ENCODE measurements at regions not wholly inside any gene's neighbourhood (a gene's known extent, or its start where the extent isn't known, plus 50 kb on each side); places are given as distances from the start of the nearest gene placed in this dataset.
"Not testable (repeated sequence)": the region's sequence is repeated elsewhere in the genome, so short reads cannot be mapped to it uniquely, and the experiment has no call there.

DNA sequence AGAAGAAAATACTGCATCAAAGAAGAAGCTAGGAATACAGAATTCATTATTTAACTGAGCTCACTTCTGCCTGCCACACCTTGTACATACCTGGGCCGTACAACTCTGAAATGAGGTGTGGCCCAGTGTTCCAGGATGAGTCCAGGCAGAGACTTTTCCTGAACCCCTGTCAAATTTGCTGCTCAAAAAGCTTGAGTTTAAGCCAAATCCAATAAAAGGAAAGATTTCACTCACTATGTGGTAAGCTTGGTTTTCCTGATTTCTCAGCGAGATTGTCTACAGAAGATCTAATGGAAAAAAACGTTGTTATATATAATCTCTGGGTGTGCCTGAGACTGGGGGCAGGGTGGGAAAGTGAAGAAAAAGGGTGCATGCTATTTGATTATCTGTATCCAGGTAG is 72.1 kb upstream of the EGFR start:
- H3K27ac ChIP-seq (ENCODE audit: low read depth, low read length), result no peak overlapping the region
- H2AFZ ChIP-seq (ENCODE audit: low read depth, low read length, severe bottlenecking), result no peak overlapping the region
- no peaks in the 10 kb centered on the region for H3K9me3 ChIP-seq (ENCODE audit: insufficient read depth, low read length)
- H4K20me1 ChIP-seq (ENCODE audit: low read depth, low read length), result no peaks in the 10 kb centered on the region
- no peaks in the 10 kb centered on the region for H3K79me2 ChIP-seq (ENCODE audit: insufficient read depth, low read length)
- H3F3A ChIP-seq (ENCODE audit: insufficient read depth), result no peaks in the 10 kb centered on the region
- H3K4me3 ChIP-seq (ENCODE audit: insufficient read depth, low read length, poor library complexity, severe bottlenecking), result no peak overlapping the region
- TF ChIP-seq, protein P1, sequence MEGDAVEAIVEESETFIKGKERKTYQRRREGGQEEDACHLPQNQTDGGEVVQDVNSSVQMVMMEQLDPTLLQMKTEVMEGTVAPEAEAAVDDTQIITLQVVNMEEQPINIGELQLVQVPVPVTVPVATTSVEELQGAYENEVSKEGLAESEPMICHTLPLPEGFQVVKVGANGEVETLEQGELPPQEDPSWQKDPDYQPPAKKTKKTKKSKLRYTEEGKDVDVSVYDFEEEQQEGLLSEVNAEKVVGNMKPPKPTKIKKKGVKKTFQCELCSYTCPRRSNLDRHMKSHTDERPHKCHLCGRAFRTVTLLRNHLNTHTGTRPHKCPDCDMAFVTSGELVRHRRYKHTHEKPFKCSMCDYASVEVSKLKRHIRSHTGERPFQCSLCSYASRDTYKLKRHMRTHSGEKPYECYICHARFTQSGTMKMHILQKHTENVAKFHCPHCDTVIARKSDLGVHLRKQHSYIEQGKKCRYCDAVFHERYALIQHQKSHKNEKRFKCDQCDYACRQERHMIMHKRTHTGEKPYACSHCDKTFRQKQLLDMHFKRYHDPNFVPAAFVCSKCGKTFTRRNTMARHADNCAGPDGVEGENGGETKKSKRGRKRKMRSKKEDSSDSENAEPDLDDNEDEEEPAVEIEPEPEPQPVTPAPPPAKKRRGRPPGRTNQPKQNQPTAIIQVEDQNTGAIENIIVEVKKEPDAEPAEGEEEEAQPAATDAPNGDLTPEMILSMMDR (IDR thresholded peaks at IDR 0.05; ENCODE audit: insufficient read depth, low read length, poor library complexity, severe bottlenecking), result no peak
- no peak for TF ChIP-seq EZH2phosphoT487 (conservative IDR thresholded peaks at IDR 0.05; ENCODE audit: low read length)
- H3K4me2 ChIP-seq (ENCODE audit: low read depth, low read length, poor library complexity, severe bottlenecking), result no peak overlapping the region
- H3K27me3 ChIP-seq (ENCODE audit: low read length), result no peaks in the 10 kb centered on the region
- no peaks in the 10 kb centered on the region for H3K36me3 ChIP-seq (ENCODE audit: low read length)
- no peak overlapping the region for H3K9ac ChIP-seq (ENCODE audit: low read length)
- no peaks in the 10 kb centered on the region for H3K9me2 ChIP-seq (replicated peaks; ENCODE audit: insufficient read depth, low read length)

DNA sequence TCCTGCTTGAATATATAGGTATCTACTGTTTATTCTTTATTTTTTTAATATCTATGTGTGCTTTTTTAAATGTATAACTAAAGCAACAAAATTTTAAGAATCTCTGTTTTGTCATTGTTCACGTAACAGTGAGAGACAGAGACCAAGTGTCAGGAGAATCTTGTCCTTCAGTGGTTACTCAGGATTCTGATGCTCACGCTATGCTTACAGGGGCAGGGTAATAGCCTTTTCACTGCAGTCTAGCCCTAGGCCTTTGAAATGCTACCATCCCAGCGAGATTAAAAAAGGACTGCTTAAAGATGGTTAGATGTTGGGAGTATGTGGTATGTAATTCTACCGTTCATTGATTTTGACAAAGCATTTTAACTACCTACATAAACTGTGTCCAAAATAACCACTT is 71.6 kb upstream of the EGFR start:
- TF ChIP-seq EZH2phosphoT487 (conservative IDR thresholded peaks at IDR 0.05; ENCODE audit: low read length), result no peak
- TF ChIP-seq, protein P1 (IDR thresholded peaks at IDR 0.05; ENCODE audit: insufficient read depth, low read length, poor library complexity, severe bottlenecking), result no peak
- Histone ChIP-seq H2AFZ (ENCODE audit: low read depth, low read length, severe bottlenecking) (no peak overlapping the region), H3K9ac (ENCODE audit: low read length) (no peak overlapping the region), H3K4me2 (ENCODE audit: low read depth, low read length, poor library complexity, severe bottlenecking) (no peak overlapping the region), H3K9me2 (replicated peaks; ENCODE audit: insufficient read depth, low read length) (no peaks in the 10 kb centered on the region), H4K20me1 (ENCODE audit: low read depth, low read length) (no peaks in the 10 kb centered on the region), H3K4me3 (ENCODE audit: insufficient read depth, low read length, poor library complexity, severe bottlenecking) (no peak overlapping the region), H3K27ac (ENCODE audit: low read depth, low read length) (no peak overlapping the region), H3K36me3 (ENCODE audit: low read length) (no peaks in the 10 kb centered on the region), H3K79me2 (ENCODE audit: insufficient read depth, low read length) (no peaks in the 10 kb centered on the region), H3K9me3 (ENCODE audit: insufficient read depth, low read length) (no peaks in the 10 kb centered on the region), H3K27me3 (ENCODE audit: low read length) (no peaks in the 10 kb centered on the region), H3F3A (ENCODE audit: insufficient read depth) (no peaks in the 10 kb centered on the region)

DNA sequence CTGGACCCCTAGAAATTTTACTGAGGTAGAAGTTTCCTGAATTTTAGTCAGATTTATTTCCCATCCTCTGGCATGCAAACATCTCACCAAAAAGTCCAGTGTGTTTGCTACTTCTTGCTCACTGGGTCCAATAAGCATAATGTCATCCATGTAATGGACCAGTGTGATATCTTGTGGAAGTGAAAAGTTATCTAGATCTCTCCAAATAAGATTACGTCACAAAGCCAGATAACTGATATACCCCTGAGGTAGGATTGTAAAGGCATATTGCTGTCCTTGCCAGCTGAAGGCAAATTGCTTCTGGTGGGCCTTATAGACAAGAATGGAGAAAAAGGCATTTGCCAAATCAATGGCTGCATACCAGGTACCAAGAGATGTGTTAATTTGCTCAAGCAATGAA is 69.3 kb upstream of the EGFR start:
- not testable (repeated sequence) for H4K20me1 ChIP-seq (ENCODE audit: low read depth, low read length); H3K9ac ChIP-seq (ENCODE audit: low read length); H3K79me2 ChIP-seq (ENCODE audit: insufficient read depth, low read length); H3K27me3 ChIP-seq (ENCODE audit: low read length); H2AFZ ChIP-seq (ENCODE audit: low read depth, low read length, severe bottlenecking); H3K9me3 ChIP-seq (ENCODE audit: insufficient read depth, low read length); H3K4me3 ChIP-seq (ENCODE audit: insufficient read depth, low read length, poor library complexity, severe bottlenecking); H3K27ac ChIP-seq (ENCODE audit: low read depth, low read length); H3K9me2 ChIP-seq (replicated peaks; ENCODE audit: insufficient read depth, low read length); H3K36me3 ChIP-seq (ENCODE audit: low read length); H3F3A ChIP-seq (ENCODE audit: insufficient read depth); H3K4me2 ChIP-seq (ENCODE audit: low read depth, low read length, poor library complexity, severe bottlenecking)

DNA sequence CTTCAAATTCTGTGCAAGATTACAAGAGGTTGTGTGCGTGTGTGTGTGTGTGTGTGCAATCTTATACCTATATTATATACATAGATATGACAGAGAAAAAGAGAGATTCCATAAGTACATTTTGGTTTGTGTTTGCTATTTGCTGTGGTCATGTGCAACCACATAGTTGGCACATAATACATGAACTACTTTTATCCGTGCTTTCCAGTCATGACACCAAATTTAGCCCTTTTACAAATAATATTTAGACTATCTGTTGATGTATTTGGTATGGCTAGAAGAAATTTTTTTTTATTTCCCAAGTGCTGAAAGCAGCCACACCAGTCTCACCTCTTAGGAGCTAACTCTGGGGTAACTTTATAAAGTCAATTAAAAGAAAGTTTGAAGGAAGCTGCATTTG is 63.5 kb upstream of the EGFR start:
- H3K9me2 ChIP-seq (replicated peaks; ENCODE audit: insufficient read depth, low read length), result no peaks in the 10 kb centered on the region
- no peaks in the 10 kb centered on the region for H4K20me1 ChIP-seq (ENCODE audit: low read depth, low read length)
- H3K27me3 ChIP-seq (ENCODE audit: low read length), result peaks cover 2% of the 10 kb centered on the region; the same call in 1 of the 2 replicates
- no peak overlapping the region for H2AFZ ChIP-seq (ENCODE audit: low read depth, low read length, severe bottlenecking)
- no peak overlapping the region for H3K4me3 ChIP-seq (ENCODE audit: insufficient read depth, low read length, poor library complexity, severe bottlenecking)
- no peaks in the 10 kb centered on the region for H3F3A ChIP-seq (ENCODE audit: insufficient read depth)
- H3K9ac ChIP-seq (ENCODE audit: low read length), result no peak overlapping the region
- no peaks in the 10 kb centered on the region for H3K79me2 ChIP-seq (ENCODE audit: insufficient read depth, low read length)
- no peaks in the 10 kb centered on the region for H3K9me3 ChIP-seq (ENCODE audit: insufficient read depth, low read length)
- no peaks in the 10 kb centered on the region for H3K36me3 ChIP-seq (ENCODE audit: low read length)
- no peak for TF ChIP-seq EZH2phosphoT487 (conservative IDR thresholded peaks at IDR 0.05; ENCODE audit: low read length)
- TF ChIP-seq, protein P1 (IDR thresholded peaks at IDR 0.05; ENCODE audit: insufficient read depth, low read length, poor library complexity, severe bottlenecking), result no peak
- H3K27ac ChIP-seq (ENCODE audit: low read depth, low read length), result no peak overlapping the region
- H3K4me2 ChIP-seq (ENCODE audit: low read depth, low read length, poor library complexity, severe bottlenecking), result no peak overlapping the region

Measured in SU-DHL-6 (cell line).